GM21367 (cell line): ENCODE measurements at regions not wholly inside any gene's neighbourhood (a gene's known extent, or its start where the extent isn't known, plus 50 kb on each side); places are given as distances from the start of the nearest gene placed in this dataset.

ENCODE experiments used
- ATAC-seq: cut with Tn5 transposase; IDR thresholded peaks from one replicate; pipeline ENCODE4 v1.9.1; 2021; ENCODE audit not compliant: unreplicated experiment

DNA sequence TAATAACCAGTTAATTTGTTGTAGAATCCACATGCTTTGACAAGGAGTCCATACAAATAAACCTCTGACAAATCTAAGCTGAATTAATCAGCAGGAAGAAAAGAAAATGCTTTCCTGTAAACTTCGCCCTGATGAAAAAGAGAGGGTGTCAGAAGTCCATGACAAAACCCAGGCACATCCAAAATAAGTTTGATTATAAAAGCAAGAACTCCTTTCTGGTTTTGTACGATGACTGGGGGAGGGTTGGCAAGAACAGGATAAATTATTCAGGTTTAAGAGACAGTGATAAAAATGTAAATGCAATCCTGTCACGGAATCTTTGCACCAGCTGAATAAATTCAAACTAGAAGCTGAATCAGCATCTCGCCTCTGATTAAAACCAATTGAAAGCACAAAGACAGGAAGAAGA, 469.2 kb upstream of the TNP1 start:
- no peak for ATAC-seq

- no peak for ATAC-seq
These were observed 468.7 kb upstream of the TNP1 start for GRCh38 chr2:217328622-217328978.

DNA sequence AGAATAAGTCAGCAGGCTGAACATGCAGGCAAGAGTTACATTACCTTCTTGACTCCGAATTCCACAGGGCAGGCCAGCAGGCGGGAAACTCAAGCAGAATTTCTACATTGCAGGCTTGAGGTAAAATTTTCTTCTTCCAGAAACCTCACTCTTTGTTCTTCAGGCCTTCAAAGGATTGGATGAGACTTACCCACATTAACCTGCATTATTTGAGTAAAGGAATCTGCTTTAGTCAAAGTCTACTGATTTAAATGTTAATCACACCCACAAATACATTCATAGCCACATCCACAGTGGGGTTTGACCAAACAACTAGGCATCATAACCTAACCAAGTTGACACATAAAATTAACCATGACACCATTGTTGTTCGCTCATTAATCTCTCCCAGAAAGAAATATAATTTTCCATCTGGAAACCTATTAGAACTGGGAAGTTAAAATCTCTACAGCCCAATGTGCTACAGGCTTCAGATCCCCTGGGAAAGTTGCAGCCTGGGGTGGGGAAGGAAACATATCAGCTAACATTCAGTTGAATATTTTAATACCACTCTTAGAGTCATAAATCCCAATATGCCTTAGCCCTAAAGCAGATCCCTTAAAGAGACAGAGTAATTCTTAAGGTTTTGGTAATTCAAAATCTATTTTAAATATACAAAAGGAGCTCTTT, 468.2 kb upstream of the TNP1 start:
- no peak for ATAC-seq

GRCh38 chr2:217326238-217327022, 466.6 kb upstream of the TNP1 start:
- no peak for ATAC-seq

DNA sequence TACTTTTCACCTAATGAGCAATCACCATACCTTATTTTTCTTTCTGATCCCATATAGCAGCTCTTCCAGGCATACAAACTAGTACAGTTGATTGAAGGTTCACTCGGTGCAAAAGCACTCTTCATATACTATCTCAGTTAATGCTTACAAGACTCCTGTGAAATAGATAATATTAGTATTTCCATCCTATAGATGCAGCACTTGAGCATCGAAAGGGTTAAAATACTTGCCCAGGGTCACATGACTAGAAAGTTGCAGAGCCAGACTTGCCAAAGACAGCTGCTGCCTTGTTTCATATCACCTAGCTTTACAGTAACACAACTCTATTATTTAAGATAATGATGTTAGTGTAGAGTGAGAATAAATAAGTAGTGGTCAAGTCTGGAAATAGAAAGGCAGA, 466.0 kb upstream of the TNP1 start:
- no peak for ATAC-seq

DNA sequence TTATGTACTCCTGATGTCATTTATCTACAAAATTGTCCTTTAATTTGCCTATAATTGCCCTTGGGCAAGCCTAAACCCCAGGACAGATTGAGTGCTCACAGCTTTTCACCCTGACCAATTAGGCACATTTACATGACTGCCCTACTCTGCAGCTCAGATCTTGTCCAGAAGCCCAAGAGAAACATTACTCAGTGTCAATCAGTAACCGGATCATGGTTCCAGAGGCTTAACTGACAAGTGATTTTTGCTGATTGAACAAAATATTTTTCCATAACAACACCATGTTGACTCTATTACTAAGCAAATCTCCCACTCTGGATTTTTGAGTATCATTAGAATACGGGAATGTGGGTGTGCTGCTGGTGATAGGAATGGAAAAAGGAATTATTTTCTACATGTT, 465.4 kb upstream of the TNP1 start:
- no peak for ATAC-seq

GRCh38 chr2:217316743-217317142, 456.9 kb upstream of the TNP1 start:
- no peak for ATAC-seq

- ATAC-seq = no peak
These were observed 454.2 kb upstream of the TNP1 start for GRCh38 chr2:217314021-217314460.

DNA sequence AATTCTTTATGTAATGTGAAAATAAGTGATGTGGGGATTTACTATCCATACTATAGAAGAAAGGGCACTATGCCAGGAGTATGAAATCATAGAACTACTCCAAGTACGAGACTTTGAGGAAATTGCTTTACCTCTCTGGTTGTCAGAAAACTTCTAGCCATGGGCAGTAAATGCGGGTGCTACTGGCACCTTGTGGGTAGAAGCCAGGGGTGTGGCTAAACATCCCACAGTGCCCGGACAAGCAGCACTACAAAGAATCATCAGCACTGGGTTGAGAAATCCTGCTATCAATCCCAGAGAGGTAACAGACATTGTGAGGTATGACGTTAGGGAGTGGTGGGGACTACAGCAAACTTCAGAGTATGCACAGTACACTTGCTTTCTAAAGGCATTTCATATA, 453.5 kb upstream of the TNP1 start:
- ATAC-seq = no peak

DNA sequence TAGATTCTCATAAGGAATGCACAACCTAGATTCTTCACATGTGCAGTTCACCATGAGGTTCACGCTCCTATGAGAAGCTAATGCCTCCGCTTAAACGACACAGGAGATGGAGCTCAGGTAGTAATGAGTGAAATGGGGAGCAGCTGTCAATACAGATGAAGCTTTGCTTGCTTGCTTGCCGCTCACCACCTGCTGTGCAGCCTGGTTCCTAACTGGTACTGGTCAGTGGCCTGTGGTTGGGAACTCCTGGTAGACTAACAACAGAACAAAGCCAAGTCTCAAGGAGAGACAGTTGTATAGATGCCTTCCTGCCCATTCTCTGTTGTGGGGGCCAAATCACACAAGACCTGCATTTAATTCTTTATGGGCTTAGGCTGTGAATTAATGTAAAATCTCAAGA, 449.2 kb upstream of the TNP1 start:
- no peak for ATAC-seq

DNA sequence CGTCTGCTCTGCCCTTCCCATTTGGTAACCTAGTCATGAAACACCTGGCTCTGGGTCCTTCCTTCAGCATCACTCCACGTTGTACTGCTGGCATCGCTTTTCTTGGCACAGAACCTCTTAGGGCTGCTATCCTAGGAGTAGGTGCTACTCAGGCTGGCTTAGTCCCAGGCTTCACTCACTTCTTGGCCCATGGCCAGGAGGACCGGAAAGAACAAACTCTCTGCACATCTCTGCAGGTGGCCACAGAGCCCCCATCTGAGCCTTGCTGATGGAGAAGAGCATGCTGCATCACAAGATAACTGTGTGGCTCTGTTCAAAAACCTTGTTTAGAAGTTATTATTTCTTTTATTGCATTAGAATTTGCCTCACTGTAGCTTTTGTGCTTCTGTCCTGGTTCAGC, 447.2 kb upstream of the TNP1 start:
- no peak for ATAC-seq

DNA sequence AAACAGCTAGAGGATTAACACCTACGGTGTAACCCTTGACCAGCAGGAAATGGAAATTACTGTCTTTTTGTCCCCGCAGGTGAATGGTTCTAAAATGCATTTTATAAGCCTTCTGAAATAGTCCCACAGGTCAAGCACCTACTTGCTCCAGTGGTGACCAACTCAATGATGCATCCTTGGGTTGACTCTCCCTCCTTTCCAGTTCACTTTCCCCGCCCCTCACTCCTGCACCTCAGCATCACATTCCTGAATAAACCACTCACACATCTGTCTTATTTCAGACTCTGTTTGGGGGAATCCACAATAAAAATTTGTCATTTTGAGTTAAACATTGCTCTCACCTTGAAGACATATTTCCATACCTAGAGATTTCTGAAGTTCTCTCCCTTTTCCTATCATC, 446.0 kb upstream of the TNP1 start:
- no peak for ATAC-seq

- no peak for ATAC-seq
These were observed 444.7 kb upstream of the TNP1 start for GRCh38 chr2:217304582-217304981.

- ATAC-seq = no peak
These were observed 443.0 kb upstream of the TNP1 start for GRCh38 chr2:217302856-217303255.

DNA sequence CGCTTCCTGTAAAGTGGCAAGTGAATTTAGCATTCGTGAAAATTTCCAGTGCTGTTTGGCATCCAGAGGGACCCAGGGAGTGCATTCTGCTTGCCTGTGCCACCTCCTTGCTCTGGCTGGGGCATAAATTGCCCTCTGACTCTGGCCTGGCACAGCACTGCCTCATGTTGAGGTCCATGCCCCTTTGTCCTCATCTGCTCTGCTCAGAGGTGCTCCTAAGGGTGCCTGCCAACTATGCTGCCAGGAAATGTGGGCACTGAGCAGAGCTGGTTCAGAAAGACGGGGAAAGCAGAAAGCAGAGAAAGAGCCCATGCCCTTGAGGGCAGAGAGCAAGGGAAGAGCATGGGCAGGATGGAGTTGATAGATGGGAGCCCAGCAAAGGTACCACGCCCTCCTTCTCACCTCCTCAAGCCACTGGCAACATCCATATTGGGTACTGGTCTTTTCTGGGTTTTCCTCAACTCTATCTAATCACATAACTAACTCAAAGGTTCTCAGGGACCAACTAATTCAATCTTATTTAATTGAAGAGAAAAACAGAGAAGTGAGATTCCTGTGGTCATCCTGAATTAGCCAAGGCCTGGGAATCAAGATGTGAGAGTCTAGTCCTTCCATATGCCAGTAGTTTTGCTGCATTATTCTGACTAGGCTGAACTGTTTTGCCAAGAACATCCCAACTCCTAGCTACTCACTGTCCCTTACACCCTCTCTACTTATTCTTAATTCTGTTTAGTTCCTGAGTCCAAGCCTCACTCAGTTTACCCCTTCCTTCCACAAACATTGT, 441.5 kb upstream of the TNP1 start:
- no peak for ATAC-seq

- no peak for ATAC-seq
These were observed 439.7 kb upstream of the TNP1 start for GRCh38 chr2:217299590-217299989.

- no peak for ATAC-seq
These were observed 437.2 kb upstream of the TNP1 start for GRCh38 chr2:217297096-217297495.

DNA sequence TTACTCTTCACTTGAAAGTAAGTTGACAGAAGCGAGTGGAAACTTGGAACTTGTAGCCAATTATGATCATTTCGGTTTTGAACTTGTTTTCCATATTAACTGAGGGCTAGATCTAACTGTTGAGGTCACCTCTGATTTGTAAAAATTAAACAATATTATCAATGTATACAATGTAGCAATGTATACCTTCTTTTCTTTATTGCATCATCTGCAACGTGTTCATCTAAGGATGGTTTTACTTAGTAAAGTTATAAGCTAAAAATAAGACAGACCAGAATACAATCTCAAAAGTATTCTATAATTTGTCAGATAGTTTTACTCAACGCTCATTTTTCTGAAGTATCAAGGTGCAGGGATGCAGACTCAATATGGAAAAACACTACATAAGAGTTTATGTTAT, 435.0 kb upstream of the TNP1 start:
- no peak for ATAC-seq

GRCh38 chr2:217294211-217294610, 434.3 kb upstream of the TNP1 start:
- ATAC-seq = no peak

DNA sequence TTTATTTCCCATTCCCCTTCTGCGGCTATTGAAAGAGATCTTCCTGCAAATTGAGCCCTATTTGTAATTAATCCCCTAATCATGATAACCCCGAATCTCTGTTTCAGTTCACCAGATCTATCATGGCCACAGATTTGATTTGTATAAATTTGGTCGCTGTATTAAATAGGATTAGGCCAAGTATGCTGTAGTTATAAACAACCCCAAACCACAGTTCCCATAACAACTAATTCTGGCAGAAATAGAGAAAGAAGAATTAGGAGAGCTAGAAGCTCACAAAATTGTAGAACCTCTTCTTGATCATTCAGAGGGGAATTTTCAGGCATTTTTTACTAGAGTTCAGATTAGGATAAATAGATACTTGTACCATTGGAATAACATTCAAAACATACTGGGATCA, 433.7 kb upstream of the TNP1 start:
- no peak for ATAC-seq

DNA sequence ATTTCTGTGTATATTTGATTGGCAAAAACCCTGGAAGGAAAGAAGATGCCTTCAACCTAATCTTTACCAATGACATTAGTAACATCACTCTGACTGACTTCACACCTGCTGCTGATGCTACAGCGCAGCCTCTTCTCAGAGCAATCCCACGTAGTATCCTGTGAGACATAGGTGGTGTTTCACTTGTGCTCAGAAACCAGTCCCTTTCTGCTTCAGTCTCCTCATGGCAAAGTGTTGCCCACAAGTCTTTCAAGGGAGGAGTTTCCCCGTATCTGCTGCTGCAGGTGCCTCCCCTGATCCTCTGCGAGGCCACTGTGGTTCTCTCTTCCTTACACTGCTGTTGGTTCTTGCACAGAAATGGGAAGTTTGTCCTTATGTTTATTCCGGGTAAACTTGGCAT, 433.2 kb upstream of the TNP1 start:
- no peak for ATAC-seq

DNA sequence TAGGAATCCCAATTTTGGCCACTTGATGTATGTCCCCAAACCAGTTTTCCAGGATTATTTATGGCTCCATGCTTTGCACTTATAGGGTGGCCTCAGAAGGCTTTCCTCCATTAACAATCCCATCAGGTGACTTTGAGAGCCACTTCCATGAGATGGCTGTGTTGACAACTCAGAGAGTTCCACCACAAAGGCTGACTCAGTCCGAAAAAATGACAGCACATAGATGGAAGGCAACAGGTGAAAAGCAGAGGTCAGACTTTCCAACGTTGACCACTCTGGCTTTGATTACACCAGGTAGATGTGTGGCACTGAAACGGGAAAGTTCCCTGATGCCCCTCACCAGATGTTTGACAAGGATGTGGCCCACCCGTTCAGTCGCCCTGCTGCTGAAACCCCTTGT, 431.4 kb upstream of the TNP1 start:
- no peak for ATAC-seq
